Endothelial cell of umbilical vein (primary cell): ENCODE measurements at regions not wholly inside any gene's neighbourhood (a gene's known extent, or its start where the extent isn't known, plus 50 kb on each side); places are given as distances from the start of the nearest gene placed in this dataset.
"Not testable (repeated sequence)": the region's sequence is repeated elsewhere in the genome, so short reads cannot be mapped to it uniquely, and the experiment has no call there.

Experiments
- BruUV-seq: library from RNA; stranded (reverse); fragments of 400-500 nt; replicated peaks from 2 replicates; lab custom pipeline; 2021; lab: Mats Ljungman, UMichigan
- CTCF ChIA-PET: fragments of 300-600, 350-600 bp; sonication (Branson Sonifier 250); formaldehyde crosslinking; loops from one replicate; lab custom pipeline; 2021; ENCODE audit warnings: antibody characterized with exemption, inconsistent platforms; lab: Charles Lee
- POLR2A ChIA-PET: fragments of 300-600, 350-600 bp; sonication (Branson Sonifier 250); formaldehyde crosslinking; loops from one replicate; lab custom pipeline; 2021; ENCODE audit warnings: antibody characterized with exemption, inconsistent platforms; lab: Charles Lee
- DNase-seq: peaks from one replicate; pipeline ENCODE4 v3.0.0-alpha.2; 2011; ENCODE audit warnings: low read depth, low spot score
- FAIRE-seq: peaks from 2 replicates; lab custom pipeline; 2011; peaks lifted over from hg19 to GRCh38; lab: Jason Lieb, UNC
- H2AFZ ChIP-seq: 2 replicates; pipeline ENCODE4 v1.6.0; 2012; ENCODE audit warnings: low read depth, low read length, control low read depth, inconsistent platforms
- H3K27ac ChIP-seq: 2 replicates; pipeline ENCODE4 v1.5.1; 2011; ENCODE audit warnings: low read depth, mild to moderate bottlenecking, control low read depth, low read length, moderate library complexity; ENCODE audit not compliant: insufficient read depth
- H3K27me3 ChIP-seq, 2 experiments: 2 replicates each; pipeline versions ENCODE4 v1.6.0 to v1.6.1; 2011; ENCODE audit warnings: low read length in 2 of 2, mixed read lengths in 1 of 2; ENCODE audit not compliant: control insufficient read depth in 2 of 2, insufficient read depth in 2 of 2
- H3K36me3 ChIP-seq, 2 experiments: 2 replicates in 1 of 2; 3 replicates in 1 of 2; pipeline ENCODE4 v1.5.1; 2011; ENCODE audit warnings: low read length in 2 of 2, mild to moderate bottlenecking in 1 of 2, moderate library complexity in 1 of 2; ENCODE audit not compliant: control insufficient read depth in 2 of 2, insufficient read depth in 2 of 2; ENCODE audit errors: extremely low read depth in 1 of 2
- H3K4me1 ChIP-seq: 3 replicates; pipeline ENCODE4 v1.5.1; 2011; ENCODE audit warnings: mild to moderate bottlenecking, low read length; ENCODE audit not compliant: control insufficient read depth, insufficient read depth; ENCODE audit errors: extremely low read depth
- H3K4me2 ChIP-seq: 2 replicates; pipeline ENCODE4 v1.6.1; 2011; ENCODE audit warnings: low read length, control low read depth, mixed read lengths; ENCODE audit not compliant: insufficient read depth
- H3K4me3 ChIP-seq, 3 experiments: fragments of 200-600 bp in 1 of 3; sonication (generic), shearing (Covaris generic) in 1 of 3; replicated peaks in 1 of 3; 2 replicates each; pipeline ENCODE4 v1.5.1; 2011 to 2016; ENCODE audit warnings: control low read depth in 3 of 3, low read length in 3 of 3, mild to moderate bottlenecking in 2 of 3, inconsistent platforms in 1 of 3, low read depth in 1 of 3, moderate library complexity in 1 of 3; ENCODE audit not compliant: insufficient read depth in 1 of 3
- H3K79me2 ChIP-seq: 2 replicates; pipeline ENCODE4 v1.6.0; 2012; ENCODE audit warnings: low read length, inconsistent platforms; ENCODE audit not compliant: control insufficient read depth, insufficient read depth
- H3K9ac ChIP-seq: replicated peaks from 2 replicates; pipeline ENCODE3; 2011; ENCODE audit warnings: low read length, control low read depth; ENCODE audit not compliant: insufficient read depth; ENCODE audit errors: extremely low read depth
- H3K9me1 ChIP-seq: replicated peaks from 3 replicates; pipeline ENCODE4 v1.6.0; 2011; ENCODE audit warnings: mild to moderate bottlenecking, low read length; ENCODE audit not compliant: control insufficient read depth, insufficient read depth; ENCODE audit errors: extremely low read depth
- H3K9me3 ChIP-seq: replicated peaks from 2 replicates; pipeline ENCODE4 v1.5.1; 2012; ENCODE audit warnings: low read length, inconsistent platforms; ENCODE audit not compliant: control insufficient read depth, insufficient read depth
- H4K20me1 ChIP-seq: replicated peaks from 2 replicates; pipeline ENCODE3; 2011; ENCODE audit warnings: mild to moderate bottlenecking, low read length; ENCODE audit not compliant: control insufficient read depth, insufficient read depth; ENCODE audit errors: extremely low read depth
- FOS ChIP-seq: IDR thresholded peaks from 2 replicates; pipeline ENCODE4 v1.6.1; 2011; ENCODE audit warnings: mild to moderate bottlenecking, low read length, moderate library complexity, borderline replicate concordance; ENCODE audit not compliant: insufficient read depth
- POLR2A ChIP-seq: IDR thresholded peaks from 2 replicates; pipeline ENCODE4 v1.6.1; 2012; ENCODE audit warnings: low read depth, mild to moderate bottlenecking, control low read depth, low read length
- dilution Hi-C: fragments of 300-500 bp; cut with MboI; formaldehyde crosslinking; loops from one replicate; pipeline ENCODE4 v1.15.0; 2019; ENCODE audit warnings: low sequenced_read_pairs; ENCODE audit not compliant: extremely low pct_ligation_motif_present
- intact Hi-C: fragments of 100-400 bp; cut with micrococcal nuclease; formaldehyde crosslinking; loops from one replicate; pipeline ENCODE4 v1.10.0; 2022

DNA sequence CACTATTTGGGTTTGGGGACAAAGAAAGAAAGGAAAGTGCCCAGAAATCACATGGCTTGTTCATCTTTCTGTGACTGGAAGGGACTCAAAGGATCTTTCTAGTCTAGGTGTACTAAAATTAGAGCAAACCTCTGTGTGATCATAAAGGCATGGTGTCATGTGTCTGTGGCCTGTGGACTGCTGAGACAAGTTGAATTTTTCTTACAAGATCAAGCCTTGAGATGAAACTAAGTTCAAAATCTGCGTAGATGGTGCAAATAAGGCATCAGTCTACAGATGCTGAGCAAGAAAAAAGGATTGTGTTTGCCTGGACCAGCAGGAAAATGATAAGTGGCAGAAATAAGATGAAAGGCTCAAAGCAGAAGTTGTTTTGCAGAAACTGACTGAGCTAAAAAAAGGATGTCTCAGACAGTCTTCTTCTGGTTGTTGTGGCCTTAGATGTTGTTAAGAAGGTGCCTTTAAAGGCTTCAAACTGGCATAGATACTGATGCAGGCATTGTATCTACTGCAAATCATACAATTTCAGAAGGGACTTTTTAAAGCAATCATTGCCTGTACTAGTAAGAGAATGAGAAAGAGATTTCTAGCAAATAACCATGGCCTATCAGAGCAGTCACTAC lies 97.2 kb downstream of the KLRB1 start:
- dilution Hi-C loops, H3K9me3 ChIP-seq, H3K36me3 ChIP-seq, FAIRE-seq, H3K4me2 ChIP-seq, H3K4me3 ChIP-seq, H3K9me1 ChIP-seq, H3K79me2 ChIP-seq, H2AFZ ChIP-seq, DNase-seq, intact Hi-C loops, H4K20me1 ChIP-seq, POLR2A ChIA-PET, H3K4me1 ChIP-seq, H3K27ac ChIP-seq, BruUV-seq, H3K27me3 ChIP-seq, H3K9ac ChIP-seq: not testable (repeated sequence)
- CTCF ChIA-PET = interaction anchor here (1.2 kb wide), 1 partner anchor 41 kb away, joined by 4 read pairs; no protein-coding TSS in a partner anchor

- no peaks in the 10 kb centered on the region for H3K36me3 ChIP-seq
- H3K4me1 ChIP-seq = peaks cover 5% of the 10 kb centered on the region
- H4K20me1 ChIP-seq = no peaks in the 10 kb centered on the region
- peak; percentile 33 for TF ChIP-seq FOS
- no peak for TF ChIP-seq POLR2A
- no peaks in the 10 kb centered on the region for H3K9me1 ChIP-seq
- CTCF ChIA-PET = interaction anchor here (0.6 to 1.2 kb wide), 2 partner anchors 40 to 622 kb away, joined by 3 to 4 read pairs; no protein-coding TSS in a partner anchor
- BruUV-seq = no TSS peak
- H3K4me2 ChIP-seq = no peak overlapping the region
- FAIRE-seq (no peak), DNase-seq (no peak)
- dilution Hi-C loops = no loop called here
- intact Hi-C loops = no loop called here
- H3K9ac ChIP-seq = no peak overlapping the region
- no peaks in the 10 kb centered on the region for H3K79me2 ChIP-seq
- no peak overlapping the region for H3K27ac ChIP-seq
- H3K9me3 ChIP-seq = no peaks in the 10 kb centered on the region
- no peaks in the 10 kb centered on the region for H3K27me3 ChIP-seq
- H3K4me3 ChIP-seq = no peak overlapping the region
- H2AFZ ChIP-seq = no peak overlapping the region
- POLR2A ChIA-PET = no interaction called here
Observed at GRCh38 chr12:9509464-9510161, 98.1 kb downstream of the KLRB1 start.
